OCI-LY7 (cell line): ENCODE measurements at regions not wholly inside any gene's neighbourhood (a gene's known extent, or its start where the extent isn't known, plus 50 kb on each side); places are given as distances from the start of the nearest gene placed in this dataset.
"Not testable (repeated sequence)": the region's sequence is repeated elsewhere in the genome, so short reads cannot be mapped to it uniquely, and the experiment has no call there.

Experiments used
- CTCF ChIP-seq: fragments of 200-600 bp; sonication (generic); conservative IDR thresholded peaks from 2 replicates; pipeline ENCODE4 v1.5.1; 2014; ENCODE audit warnings: mild to moderate bottlenecking, antibody characterized with exemption, low read length, moderate library complexity, mixed read lengths
- EZH2phosphoT487 ChIP-seq: fragments of 200-600 bp; sonication (generic); IDR thresholded peaks from 2 replicates; pipeline ENCODE4 v1.6.1; 2018; ENCODE audit warnings: low read depth, borderline replicate concordance, mild to moderate bottlenecking, mixed run types, antibody characterized with exemption, low read length, moderate library complexity, mixed read lengths

- not testable (repeated sequence) for TF ChIP-seq CTCF, EZH2phosphoT487
These were observed 669.4 kb downstream of the SUCLG1 start for GRCh38 chr2:83789674-83790073.
